Suprapubic skin (tissue), 4 donors: ENCODE measurements at regions not wholly inside any gene's neighbourhood (a gene's known extent, or its start where the extent isn't known, plus 50 kb on each side); places are given as distances from the start of the nearest gene placed in this dataset.

Experiments
- CTCF ChIP-seq, 2 donors: fragments of 200-600 bp in 1 of 2; fragments of 450-650 bp in 1 of 2; sonication (generic) in 1 of 2; IDR thresholded peaks; one replicate each; pipeline ENCODE4 v1.5.1; 2016 to 2019; ENCODE audit warnings: antibody characterized with exemption in 2 of 2, mild to moderate bottlenecking in 1 of 2, moderate library complexity in 1 of 2
- POLR2A ChIP-seq, 2 donors: fragments of 450-650 bp; IDR thresholded peaks; one replicate each; pipeline ENCODE4 v1.6.1; 2017; ENCODE audit warnings: antibody characterized with exemption in 2 of 2, mild to moderate bottlenecking in 2 of 2, moderate library complexity in 2 of 2
- POLR2AphosphoS5 ChIP-seq, 3 donors: sonication (generic); formaldehyde crosslinking; IDR thresholded peaks; one replicate each; pipeline ENCODE4 v1.6.1; 2017; ENCODE audit warnings: antibody characterized with exemption in 3 of 3

- TF ChIP-seq CTCF (IDR thresholded peaks at IDR 0.05), result no peak
- no peak for TF ChIP-seq POLR2A (IDR thresholded peaks at IDR 0.05)
- no peak for TF ChIP-seq POLR2AphosphoS5 (IDR thresholded peaks at IDR 0.05)
These were observed 214.9 kb upstream of the CST7 start for GRCh38 chr20:24734139-24734538.
